GM21723 (cell line): ENCODE measurements at regions not wholly inside any gene's neighbourhood (a gene's known extent, or its start where the extent isn't known, plus 50 kb on each side); places are given as distances from the start of the nearest gene placed in this dataset.

Source experiments
- ATAC-seq: cut with Tn5 transposase; IDR thresholded peaks from one replicate; pipeline ENCODE4 v1.9.1; 2021; ENCODE audit warnings: mild to moderate bottlenecking, moderate library complexity; ENCODE audit not compliant: unreplicated experiment

- ATAC-seq, result no peak
Observed at GRCh38 chr6:94121094-94121493, 701.7 kb upstream of the EPHA7 start.

- ATAC-seq, result no peak
Observed at GRCh38 chr6:94099072-94099471, 679.7 kb upstream of the EPHA7 start.

GRCh38 chr6:94095961-94096360 is 676.6 kb upstream of the EPHA7 start:
- no peak for ATAC-seq

GRCh38 chr6:94089941-94090340 is 670.6 kb upstream of the EPHA7 start:
- ATAC-seq, result no peak

GRCh38 chr6:94088870-94089269 is 669.5 kb upstream of the EPHA7 start:
- ATAC-seq, result no peak

- no peak for ATAC-seq
Observed at GRCh38 chr6:94074764-94075163, 655.4 kb upstream of the EPHA7 start.

- no peak for ATAC-seq
Observed at GRCh38 chr6:94071835-94072234, 652.5 kb upstream of the EPHA7 start.

- no peak for ATAC-seq
Observed at GRCh38 chr6:94065707-94066337, 646.5 kb upstream of the EPHA7 start.

- no peak for ATAC-seq
Observed at GRCh38 chr6:94052749-94053148, 633.4 kb upstream of the EPHA7 start.

- no peak for ATAC-seq
Observed at GRCh38 chr6:94050515-94050914, 631.2 kb upstream of the EPHA7 start.

- ATAC-seq, result no peak
Observed at GRCh38 chr6:94049001-94049400, 629.6 kb upstream of the EPHA7 start.

- no peak for ATAC-seq
Observed at GRCh38 chr6:94045099-94045829, 625.9 kb upstream of the EPHA7 start.

GRCh38 chr6:94041945-94042709 is 622.8 kb upstream of the EPHA7 start:
- ATAC-seq, result no peak

GRCh38 chr6:94036024-94036423 is 616.7 kb upstream of the EPHA7 start:
- ATAC-seq, result no peak

- ATAC-seq, result no peak
Observed at GRCh38 chr6:94027374-94027773, 608.0 kb upstream of the EPHA7 start.

- ATAC-seq, result no peak
Observed at GRCh38 chr6:94026575-94026974, 607.2 kb upstream of the EPHA7 start.

GRCh38 chr6:94005835-94006234 is 586.5 kb upstream of the EPHA7 start:
- no peak for ATAC-seq

- ATAC-seq, result no peak
Observed at GRCh38 chr6:93992976-93993375, 573.6 kb upstream of the EPHA7 start.

GRCh38 chr6:93989630-93990029 is 570.3 kb upstream of the EPHA7 start:
- ATAC-seq, result no peak

GRCh38 chr6:93985953-93986352 is 566.6 kb upstream of the EPHA7 start:
- ATAC-seq, result no peak

GRCh38 chr6:93975159-93975558 is 555.8 kb upstream of the EPHA7 start:
- no peak for ATAC-seq

- no peak for ATAC-seq
Observed at GRCh38 chr6:93974332-93974731, 555.0 kb upstream of the EPHA7 start.
